Adrenal gland (tissue), 9 donors: ENCODE measurements at regions not wholly inside any gene's neighbourhood (a gene's known extent, or its start where the extent isn't known, plus 50 kb on each side); places are given as distances from the start of the nearest gene placed in this dataset.

Experiments used
- DNase-seq, 7 donors: peaks; one replicate each; pipeline ENCODE4 v3.0.0-alpha.2; 2019 to 2020
- H3K27ac ChIP-seq, 5 donors: fragments of 200-600 bp; sonication (generic) in 4 of 5; 1 replicate in 3 of 5; 2 replicates in 2 of 5; pipeline versions ENCODE4 v1.5.1 to v1.8.0; 2016 to 2020; ENCODE audit warnings: mild to moderate bottlenecking in 1 of 5
- H3K27me3 ChIP-seq: fragments of 200-600 bp; 2 replicates; pipeline ENCODE4 v1.8.0; 2021
- H3K36me3 ChIP-seq, 2 donors: fragments of 200-600 bp; replicated peaks in 1 of 2; 1 replicate in 1 of 2; 2 replicates in 1 of 2; pipeline versions ENCODE4 v1.5.1 to v1.8.0; 2018 to 2022
- H3K4me1 ChIP-seq, 2 donors: fragments of 200-600 bp; replicated peaks in 1 of 2; 1 replicate in 1 of 2; 2 replicates in 1 of 2; pipeline versions ENCODE4 v1.5.1 to v1.8.0; 2018 to 2021
- H3K4me3 ChIP-seq, 4 donors: fragments of 200-600 bp; sonication (generic) in 3 of 4; one replicate each; pipeline ENCODE4 v1.5.1; 2016 to 2018
- H3K9me3 ChIP-seq, 3 donors: fragments of 200-600 bp; sonication (generic) in 1 of 3; replicated peaks in 1 of 3; 1 replicate in 2 of 3; 2 replicates in 1 of 3; pipeline versions ENCODE4 v1.5.1 to v1.8.0; 2016 to 2021
- POLR2A ChIP-seq, 2 donors: fragments of 450-650 bp; IDR thresholded peaks; one replicate each; pipeline ENCODE4 v1.6.1; 2017; ENCODE audit warnings: antibody characterized with exemption in 2 of 2, mild to moderate bottlenecking in 2 of 2, moderate library complexity in 1 of 2
- WGBS, 4 donors: extraction: QIAGEN DNeasy Blood & Tissue Kit in 2 of 4; methylation state at CpG; one replicate each; pipeline versions ENCODE4 v1.1.5 to v1.1.7; 2013 to 2017; 5-methylcytosine and 5-hydroxymethylcytosine counted together
- intact Hi-C, 2 donors: fragments of 100-400 bp; cut with DNase I; formaldehyde crosslinking; loops; one replicate each; pipeline versions ENCODE4 v1.14.1 to v1.15.0; 2022 to 2023
- TF ChIP-seq, protein P1 (sequence below), 6 experiments: fragments of 450-650 bp in 4 of 6; fragments of 200-600 bp in 2 of 6; sonication (generic) in 1 of 6; IDR thresholded peaks; 1 replicate in 5 of 6; 2 replicates in 1 of 6; pipeline versions ENCODE4 v1.5.1 to v1.8.0; 2016 to 2021; ENCODE audit warnings: antibody characterized with exemption in 6 of 6, mild to moderate bottlenecking in 2 of 6, moderate library complexity in 1 of 6
- donor health status: healthy with polysubstance abuse.
- donor health status: Bipolar disorder and iron deficiency.
- donor health status: DM: yes; HTN: yes; CAD: no.
- donor health status: DM: no; HTN: no; CAD: no.
- donor health status: DM: no; HTN: no; CAD: no.

DNA sequence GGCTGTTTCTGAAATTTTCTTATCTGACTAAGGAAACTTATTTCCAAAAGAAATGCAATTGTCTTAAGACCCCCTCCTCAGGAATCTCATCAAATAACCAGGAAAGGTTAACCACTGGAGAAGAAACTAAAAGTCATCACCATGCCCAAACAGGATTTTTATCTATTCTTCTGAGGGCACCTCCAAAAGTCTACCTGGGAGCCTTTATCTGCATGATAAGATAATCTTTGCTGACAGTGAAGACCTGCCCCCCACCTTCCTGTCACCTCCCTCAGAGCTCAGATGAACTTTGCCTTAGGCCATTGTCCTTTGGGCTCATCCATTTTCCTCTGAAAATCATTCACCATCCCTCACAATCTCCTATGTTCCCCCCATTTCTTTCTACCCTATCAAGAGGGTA, 137.3 kb upstream of the SMAD3 start:
- no peak overlapping the region for H3K4me3 ChIP-seq
- no peaks in the 10 kb centered on the region for H3K9me3 ChIP-seq
- DNase-seq, result peak in 2 of 7 donors; percentile 0 to 8
- peak overlapping the region in 2 of 5 donors; percentile 38 to 54 for H3K27ac ChIP-seq
- intact Hi-C loops, result no loop called here
- peaks cover 3 to 24% of the 10 kb centered on the region in 2 donors for H3K4me1 ChIP-seq
- H3K27me3 ChIP-seq, result no peaks in the 10 kb centered on the region
- TF ChIP-seq POLR2A (IDR thresholded peaks at IDR 0.05), result no peak
- no peaks in the 10 kb centered on the region for H3K36me3 ChIP-seq

DNA sequence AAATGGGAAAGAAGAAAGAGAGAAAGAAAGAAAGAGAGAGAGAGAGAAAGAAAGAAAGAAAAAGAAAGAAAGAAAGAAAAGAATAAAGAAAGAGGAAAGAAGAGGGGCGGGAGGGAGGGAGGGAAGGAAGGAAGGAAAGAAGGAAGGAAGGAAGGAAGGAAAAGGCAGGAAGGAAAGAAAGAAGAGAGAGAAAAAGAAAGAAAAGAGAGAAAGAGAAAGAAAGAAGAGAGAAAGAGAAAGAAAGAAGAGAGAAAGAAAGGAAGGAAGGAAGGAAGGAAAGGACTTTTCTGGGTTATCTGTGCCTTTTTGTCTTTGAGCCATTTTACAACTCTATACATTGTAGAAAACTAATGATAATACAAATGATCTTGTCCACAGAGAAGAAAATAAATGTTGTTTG, 136.6 kb upstream of the SMAD3 start:
- no peak for DNase-seq
- no peaks in the 10 kb centered on the region for H3K27me3 ChIP-seq
- peaks cover 3 to 24% of the 10 kb centered on the region in 2 donors for H3K4me1 ChIP-seq
- intact Hi-C loops, result no loop called here
- no peak overlapping the region for H3K27ac ChIP-seq
- no peak overlapping the region for H3K4me3 ChIP-seq
- no peaks in the 10 kb centered on the region for H3K36me3 ChIP-seq
- H3K9me3 ChIP-seq, result no peaks in the 10 kb centered on the region
- TF ChIP-seq, protein P1, sequence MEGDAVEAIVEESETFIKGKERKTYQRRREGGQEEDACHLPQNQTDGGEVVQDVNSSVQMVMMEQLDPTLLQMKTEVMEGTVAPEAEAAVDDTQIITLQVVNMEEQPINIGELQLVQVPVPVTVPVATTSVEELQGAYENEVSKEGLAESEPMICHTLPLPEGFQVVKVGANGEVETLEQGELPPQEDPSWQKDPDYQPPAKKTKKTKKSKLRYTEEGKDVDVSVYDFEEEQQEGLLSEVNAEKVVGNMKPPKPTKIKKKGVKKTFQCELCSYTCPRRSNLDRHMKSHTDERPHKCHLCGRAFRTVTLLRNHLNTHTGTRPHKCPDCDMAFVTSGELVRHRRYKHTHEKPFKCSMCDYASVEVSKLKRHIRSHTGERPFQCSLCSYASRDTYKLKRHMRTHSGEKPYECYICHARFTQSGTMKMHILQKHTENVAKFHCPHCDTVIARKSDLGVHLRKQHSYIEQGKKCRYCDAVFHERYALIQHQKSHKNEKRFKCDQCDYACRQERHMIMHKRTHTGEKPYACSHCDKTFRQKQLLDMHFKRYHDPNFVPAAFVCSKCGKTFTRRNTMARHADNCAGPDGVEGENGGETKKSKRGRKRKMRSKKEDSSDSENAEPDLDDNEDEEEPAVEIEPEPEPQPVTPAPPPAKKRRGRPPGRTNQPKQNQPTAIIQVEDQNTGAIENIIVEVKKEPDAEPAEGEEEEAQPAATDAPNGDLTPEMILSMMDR (IDR thresholded peaks at IDR 0.05), result no peak
- TF ChIP-seq POLR2A (IDR thresholded peaks at IDR 0.05), result no peak
- WGBS, 4 donors, result 95 to 98% (median 96%) methylated on average over 1 of the region's 1 CpG

DNA sequence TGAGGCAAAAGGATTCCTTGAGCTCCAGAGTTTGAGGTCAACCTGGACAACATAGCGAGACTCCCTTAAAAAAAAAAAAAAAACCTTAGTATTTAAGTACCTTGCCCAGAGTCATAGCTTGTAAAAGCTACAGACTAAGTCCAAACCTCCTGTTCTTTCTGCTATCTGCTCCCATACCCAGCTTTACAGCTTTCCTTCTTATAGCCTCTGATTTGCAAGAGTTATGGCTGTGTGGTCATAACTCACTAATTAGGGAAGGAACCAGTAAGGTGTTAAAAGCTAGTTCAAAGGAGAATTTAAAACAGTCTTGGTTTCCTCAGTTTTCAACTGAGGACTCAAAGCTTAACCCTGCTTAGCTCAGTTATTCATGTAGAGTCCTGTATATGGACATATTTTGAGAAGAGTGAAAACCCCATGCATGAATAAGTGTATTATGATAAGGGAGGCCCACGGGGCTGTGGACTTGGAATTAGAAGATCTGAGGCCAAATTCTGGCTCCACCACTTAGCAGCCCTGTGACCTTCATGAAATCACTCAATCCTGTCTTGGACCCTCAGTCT, 135.5 kb upstream of the SMAD3 start:
- Histone ChIP-seq H3K36me3 (no peaks in the 10 kb centered on the region), H3K4me1 (peaks cover 3 to 24% of the 10 kb centered on the region in 2 donors), H3K4me3 (no peak overlapping the region), H3K27me3 (no peaks in the 10 kb centered on the region), H3K9me3 (no peaks in the 10 kb centered on the region), H3K27ac (no peak overlapping the region)
- 69 to 83% (median 74%) methylated on average over 2 of the region's 2 CpGs for WGBS, 4 donors
- peak in 2 of 7 donors; percentile 5 for DNase-seq
- TF ChIP-seq, protein P1 (IDR thresholded peaks at IDR 0.05), result no peak
- no peak for TF ChIP-seq POLR2A (IDR thresholded peaks at IDR 0.05)
- intact Hi-C loops, result no loop called here

DNA sequence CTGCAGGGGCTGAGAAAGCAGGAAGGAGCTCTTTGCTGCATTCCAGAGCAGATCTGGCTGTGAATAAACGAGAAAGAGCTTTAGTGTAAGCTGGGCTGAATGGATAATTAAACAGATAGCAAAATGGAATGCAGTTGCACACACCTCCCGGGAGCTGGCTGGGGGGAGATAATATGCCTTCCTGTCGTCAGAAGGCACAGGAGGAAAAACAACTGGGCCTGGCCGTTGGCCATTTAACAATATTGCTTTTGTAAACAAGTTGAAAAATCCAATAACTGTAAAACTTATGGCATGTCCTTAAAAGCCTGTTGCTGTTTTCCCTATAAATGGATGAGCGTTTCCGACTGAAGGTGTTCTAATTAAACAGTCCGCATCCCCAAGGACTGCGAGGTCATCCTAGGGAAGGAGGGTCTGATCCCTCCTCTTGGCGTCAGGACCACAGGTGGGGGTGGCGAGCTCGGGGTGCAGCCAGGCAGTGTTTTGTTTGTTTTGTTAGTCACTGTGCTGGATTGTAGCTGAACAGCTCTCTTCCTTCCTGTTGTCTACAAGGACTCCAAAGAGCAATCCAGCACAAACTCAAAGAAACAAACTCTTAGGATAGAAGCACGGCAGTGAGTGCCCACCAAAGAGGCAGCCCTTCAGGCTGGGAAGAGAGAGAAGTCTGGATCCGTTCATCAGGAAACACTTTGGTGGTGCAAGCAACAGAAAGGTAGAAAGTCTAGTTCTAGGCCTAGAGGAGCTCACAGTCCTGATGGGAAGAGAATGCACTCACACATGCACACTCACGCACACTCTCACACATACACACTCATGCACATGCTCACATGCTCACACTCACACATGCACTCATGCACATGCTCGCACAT, 133.4 kb upstream of the SMAD3 start:
- H3K4me3 ChIP-seq, result no peak overlapping the region
- WGBS, 4 donors, result 30 to 44% (median 44%) methylated on average over 14 to 15 of the region's 15 CpGs
- H3K27me3 ChIP-seq, result no peaks in the 10 kb centered on the region
- TF ChIP-seq, protein P1 (IDR thresholded peaks at IDR 0.05), result no peak
- TF ChIP-seq POLR2A (IDR thresholded peaks at IDR 0.05), result no peak
- intact Hi-C loops, result no loop called here
- H3K9me3 ChIP-seq, result no peaks in the 10 kb centered on the region
- H3K27ac ChIP-seq, result peak overlapping the region in 1 of 5 donors; percentile 57
- H3K36me3 ChIP-seq, result no peaks in the 10 kb centered on the region
- peaks cover 2 to 25% of the 10 kb centered on the region in 2 donors for H3K4me1 ChIP-seq
- peak in 3 of 7 donors; percentile 18 to 30 (median 26) for DNase-seq
